Activated naive CD4-positive, alpha-beta T cell treated with anti-CD3 and anti-CD28 coated beads, Interleukin-2, amount 50 U/mL, for 24 hours (primary cell): ENCODE measurements at regions not wholly inside any gene's neighbourhood (a gene's known extent, or its start where the extent isn't known, plus 50 kb on each side); places are given as distances from the start of the nearest gene placed in this dataset.

ENCODE experiments used
- H3K27ac Mint-ChIP-seq: one replicate; pipeline ENCODE4 v1.8.0; 2021; ENCODE audit warnings: mild to moderate bottlenecking, mixed read lengths
- H3K27me3 Mint-ChIP-seq: one replicate; pipeline ENCODE4 v1.8.0; 2021; ENCODE audit warnings: mixed read lengths
- H3K36me3 Mint-ChIP-seq: one replicate; pipeline ENCODE4 v1.8.0; 2021; ENCODE audit warnings: mixed read lengths
- H3K4me1 Mint-ChIP-seq: one replicate; pipeline ENCODE4 v1.8.0; 2021; ENCODE audit warnings: mixed read lengths
- H3K4me3 Mint-ChIP-seq: one replicate; pipeline ENCODE4 v1.8.0; 2021; ENCODE audit warnings: mild to moderate bottlenecking, mixed read lengths
- H3K9me3 Mint-ChIP-seq: one replicate; pipeline ENCODE4 v1.8.0; 2021; ENCODE audit warnings: mixed read lengths

DNA sequence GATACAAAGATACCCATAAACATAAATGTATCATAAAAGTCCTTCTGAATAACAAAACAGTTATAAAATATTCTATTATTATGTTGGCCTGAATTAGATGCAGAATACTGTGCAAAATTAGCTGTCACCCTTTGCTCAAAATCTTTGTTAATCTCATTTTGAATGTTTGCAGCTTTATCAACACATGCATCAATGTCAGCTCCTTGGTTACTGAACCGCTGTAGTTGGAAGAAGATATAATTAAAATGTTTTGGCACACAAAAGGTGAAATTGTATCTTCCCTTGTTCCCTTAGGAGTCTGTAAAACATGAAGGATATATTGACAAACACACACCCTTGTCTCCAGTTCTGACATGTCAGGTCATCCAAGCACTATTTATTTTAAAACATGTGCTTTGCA, 146.3 kb upstream of the POU5F2 start:
- Mint-ChIP-seq H3K4me1 (peaks cover 25% of the 10 kb centered on the region), H3K9me3 (no peaks in the 10 kb centered on the region), H3K4me3 (no peak overlapping the region), H3K27me3 (no peaks in the 10 kb centered on the region), H3K36me3 (peaks cover 3% of the 10 kb centered on the region), H3K27ac (no peak overlapping the region)

DNA sequence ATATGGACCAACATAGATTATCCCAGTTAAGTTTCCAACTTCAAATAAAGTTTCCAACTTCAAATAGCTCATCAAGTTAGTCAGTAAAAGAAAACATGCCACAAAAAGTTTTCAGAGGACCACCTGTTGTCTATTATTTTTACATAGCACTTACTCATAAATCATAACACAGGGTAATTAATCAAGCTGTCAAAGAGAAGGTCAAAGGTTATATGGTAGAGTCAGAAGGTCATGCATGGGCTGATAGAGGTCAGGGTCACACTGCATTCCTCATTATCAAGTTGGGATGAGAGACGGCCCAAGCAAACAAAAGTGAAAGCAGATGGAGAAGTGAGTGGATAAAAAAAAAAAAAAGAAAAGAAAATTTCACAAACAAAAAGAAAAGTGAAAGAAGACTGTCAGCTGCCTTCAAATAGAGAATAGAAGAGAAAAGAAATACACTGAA, 145.5 kb upstream of the POU5F2 start:
- Mint-ChIP-seq H3K4me3 (no peak overlapping the region), H3K27ac (no peak overlapping the region), H3K27me3 (no peaks in the 10 kb centered on the region)

DNA sequence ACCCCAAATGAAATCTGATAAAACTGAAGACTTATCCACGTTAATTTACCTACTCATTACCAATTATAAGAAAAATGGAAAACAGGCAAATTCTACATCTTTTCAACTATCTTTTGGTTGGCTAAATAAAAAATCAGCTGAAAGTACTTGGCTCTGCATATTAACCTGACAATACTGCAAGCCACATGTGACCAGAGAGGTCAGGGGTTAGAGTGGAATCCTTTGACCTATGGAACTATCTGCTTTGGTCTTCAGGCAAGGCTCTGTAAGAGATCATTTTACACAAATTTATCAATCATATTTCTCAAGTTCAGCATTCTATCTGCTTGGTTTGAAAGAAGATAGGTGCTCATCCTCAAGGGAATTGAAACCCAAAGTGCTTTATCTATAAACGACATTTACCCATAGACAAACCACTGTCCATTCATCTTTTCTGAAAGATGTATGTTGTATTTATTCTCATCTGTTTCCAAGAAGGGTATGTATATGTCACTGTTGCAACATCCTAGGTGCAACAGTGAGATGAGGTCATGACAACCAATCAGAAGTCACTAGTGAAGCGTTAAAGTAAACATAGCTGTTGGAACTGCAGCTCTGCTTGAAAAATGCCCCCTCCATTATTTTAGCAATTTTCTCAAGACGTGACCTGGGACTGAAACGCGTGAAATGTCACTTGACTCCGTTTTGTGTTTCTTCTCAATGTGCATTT, 144.9 kb upstream of the POU5F2 start:
- Mint-ChIP-seq H3K4me1 (peaks cover 25% of the 10 kb centered on the region), H3K9me3 (no peaks in the 10 kb centered on the region), H3K4me3 (no peak overlapping the region), H3K27me3 (no peaks in the 10 kb centered on the region), H3K27ac (no peak overlapping the region), H3K36me3 (peaks cover 5% of the 10 kb centered on the region)

More for the DNA sequence above, 145.5 kb upstream of the POU5F2 start:
- H3K9me3 Mint-ChIP-seq = no peaks in the 10 kb centered on the region
- H3K36me3 Mint-ChIP-seq = peaks cover 3% of the 10 kb centered on the region
- peaks cover 25% of the 10 kb centered on the region for H3K4me1 Mint-ChIP-seq

DNA sequence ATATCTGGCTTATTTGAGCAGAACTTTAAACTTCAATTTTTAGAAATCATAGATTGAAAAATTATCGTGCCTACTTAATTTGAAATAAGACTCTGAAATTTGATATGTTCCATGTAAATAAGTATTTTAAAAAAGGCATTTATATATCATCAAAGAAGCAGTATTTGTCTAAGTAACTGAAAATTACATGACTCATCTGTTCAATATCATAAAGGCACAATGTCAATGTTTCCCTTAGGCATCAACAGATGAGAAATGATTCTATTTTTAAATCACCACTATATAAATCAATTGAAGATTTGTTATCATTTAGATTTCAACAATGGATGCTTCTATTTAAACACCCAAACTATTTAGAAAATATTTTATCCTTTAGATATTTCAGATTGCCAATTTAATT, 142.9 kb upstream of the POU5F2 start:
- H3K36me3 Mint-ChIP-seq = peaks cover 12% of the 10 kb centered on the region
- no peak overlapping the region for H3K4me3 Mint-ChIP-seq
- H3K27ac Mint-ChIP-seq = no peak overlapping the region
- peaks cover 25% of the 10 kb centered on the region for H3K4me1 Mint-ChIP-seq
- no peaks in the 10 kb centered on the region for H3K27me3 Mint-ChIP-seq
- H3K9me3 Mint-ChIP-seq = no peaks in the 10 kb centered on the region

DNA sequence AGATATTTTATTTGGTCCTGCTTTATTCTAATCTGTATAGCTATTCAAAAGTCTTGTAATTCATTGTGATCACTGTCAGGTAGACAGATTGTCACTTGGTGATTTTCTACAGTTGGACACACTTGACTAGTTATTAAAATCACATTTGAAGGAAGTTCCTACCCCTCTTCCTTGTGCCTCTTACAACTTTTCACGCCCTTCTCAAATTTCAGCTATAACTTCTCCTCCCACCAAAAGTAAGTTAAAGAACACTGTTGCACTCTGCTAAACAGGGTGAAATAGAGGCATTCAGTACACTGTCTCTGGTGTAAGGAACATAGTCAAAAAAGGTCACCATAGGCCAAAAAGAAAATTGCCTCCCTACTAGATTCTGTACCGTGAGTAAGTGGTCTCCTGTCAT, 142.1 kb upstream of the POU5F2 start:
- H3K4me3 Mint-ChIP-seq = no peak overlapping the region
- H3K27me3 Mint-ChIP-seq = no peaks in the 10 kb centered on the region
- H3K4me1 Mint-ChIP-seq = peaks cover 25% of the 10 kb centered on the region
- peaks cover 17% of the 10 kb centered on the region for H3K36me3 Mint-ChIP-seq
- H3K27ac Mint-ChIP-seq = no peak overlapping the region
- H3K9me3 Mint-ChIP-seq = no peaks in the 10 kb centered on the region

DNA sequence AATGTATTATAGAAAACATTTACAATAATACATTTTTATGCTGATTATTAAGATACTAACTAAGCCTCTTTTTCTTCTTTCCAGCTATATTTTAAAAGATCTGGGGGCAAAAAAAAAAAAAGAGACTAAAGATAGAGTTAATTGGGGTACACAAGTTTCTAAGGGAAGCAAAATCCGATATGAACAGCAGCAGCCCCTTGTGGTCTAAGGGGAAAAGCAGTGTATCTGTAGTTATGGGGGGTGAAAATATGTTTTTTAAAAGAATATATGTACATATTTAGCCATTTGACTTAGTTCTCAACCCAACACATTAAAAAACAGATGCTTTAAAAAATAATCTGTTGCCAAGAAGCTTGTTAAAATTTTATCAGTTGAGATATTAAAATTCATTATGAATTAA, 134.3 kb upstream of the POU5F2 start:
- Mint-ChIP-seq H3K4me3 (no peak overlapping the region), H3K36me3 (peaks cover 25% of the 10 kb centered on the region)

DNA sequence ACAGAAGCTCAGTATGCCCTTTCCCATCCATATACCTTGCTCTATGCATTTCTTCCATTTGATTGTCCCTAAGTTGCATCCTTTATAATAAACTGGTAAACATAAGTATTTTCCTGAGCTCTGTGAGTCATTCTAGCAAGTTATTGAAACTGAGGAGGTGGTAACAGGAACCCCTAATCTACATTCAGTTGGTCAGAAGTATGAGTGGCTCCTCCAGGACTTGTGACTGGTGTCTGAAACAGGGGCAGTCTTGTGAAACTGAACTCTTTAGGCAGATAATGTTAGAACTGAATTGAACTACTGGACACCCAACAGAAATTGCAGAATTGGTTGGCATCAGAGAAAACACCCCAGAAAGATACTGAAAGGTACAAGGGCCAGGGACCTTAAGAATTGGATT, 133.1 kb upstream of the POU5F2 start:
- Mint-ChIP-seq H3K4me3 (no peak overlapping the region), H3K27ac (no peak overlapping the region)

More for the DNA sequence above, 134.3 kb upstream of the POU5F2 start:
- peaks cover 11% of the 10 kb centered on the region for H3K4me1 Mint-ChIP-seq
- H3K27ac Mint-ChIP-seq = no peak overlapping the region
- H3K9me3 Mint-ChIP-seq = no peaks in the 10 kb centered on the region
- H3K27me3 Mint-ChIP-seq = no peaks in the 10 kb centered on the region

DNA sequence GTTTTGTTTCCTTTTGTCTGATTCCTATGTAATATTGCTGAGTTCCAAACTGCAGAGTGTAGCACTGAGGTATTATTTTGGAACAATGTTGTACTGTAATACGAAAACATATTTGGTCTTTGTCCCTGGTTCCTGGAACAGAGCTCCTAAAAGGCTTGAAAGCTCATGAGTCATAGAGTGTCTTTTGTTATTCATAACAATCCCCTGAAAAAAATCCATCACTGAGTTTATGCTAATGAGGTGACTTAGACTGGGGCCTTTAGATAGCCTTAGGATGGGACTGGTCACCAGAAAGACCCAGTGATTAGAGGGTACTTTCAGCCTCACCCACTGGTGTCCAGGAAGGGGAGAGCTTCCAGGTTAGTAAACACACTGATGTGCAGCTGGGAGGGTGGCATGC, 132.7 kb upstream of the POU5F2 start:
- Mint-ChIP-seq H3K9me3 (no peaks in the 10 kb centered on the region), H3K27me3 (no peaks in the 10 kb centered on the region), H3K36me3 (peaks cover 25% of the 10 kb centered on the region), H3K4me3 (no peak overlapping the region), H3K27ac (no peak overlapping the region), H3K4me1 (peaks cover 11% of the 10 kb centered on the region)

More for the DNA sequence above, 133.1 kb upstream of the POU5F2 start:
- Mint-ChIP-seq H3K27me3 (no peaks in the 10 kb centered on the region), H3K9me3 (no peaks in the 10 kb centered on the region), H3K36me3 (peaks cover 29% of the 10 kb centered on the region), H3K4me1 (peaks cover 11% of the 10 kb centered on the region)

DNA sequence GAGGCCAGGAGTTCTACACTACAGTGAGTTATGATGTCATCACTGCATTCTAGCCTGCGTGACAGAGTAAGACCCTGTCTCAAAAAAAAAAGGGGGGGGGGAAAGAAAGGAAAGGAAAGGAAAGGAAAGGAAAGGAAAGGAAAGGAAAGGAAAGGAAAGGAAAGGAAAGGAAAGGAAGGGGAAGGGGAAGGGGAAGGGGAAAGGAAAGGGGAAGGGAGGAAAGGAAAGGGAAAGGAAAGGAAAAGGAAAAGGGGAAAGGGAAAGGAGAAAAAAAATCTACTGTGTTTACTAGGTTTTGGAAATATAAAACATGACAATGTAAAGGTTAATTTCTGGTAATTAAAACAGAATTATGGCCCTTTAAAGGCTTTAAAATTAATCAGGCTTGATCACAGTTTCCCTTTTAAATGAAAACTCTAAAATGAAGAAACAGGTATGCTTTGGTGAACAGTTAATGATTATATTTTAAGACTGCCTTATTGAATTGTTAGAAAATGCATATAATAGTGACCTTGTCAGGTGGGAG, 131.9 kb upstream of the POU5F2 start:
- Mint-ChIP-seq H3K27me3 (no peaks in the 10 kb centered on the region), H3K4me1 (peaks cover 11% of the 10 kb centered on the region), H3K9me3 (no peaks in the 10 kb centered on the region), H3K4me3 (no peak overlapping the region), H3K36me3 (peaks cover 21% of the 10 kb centered on the region), H3K27ac (no peak overlapping the region)

DNA sequence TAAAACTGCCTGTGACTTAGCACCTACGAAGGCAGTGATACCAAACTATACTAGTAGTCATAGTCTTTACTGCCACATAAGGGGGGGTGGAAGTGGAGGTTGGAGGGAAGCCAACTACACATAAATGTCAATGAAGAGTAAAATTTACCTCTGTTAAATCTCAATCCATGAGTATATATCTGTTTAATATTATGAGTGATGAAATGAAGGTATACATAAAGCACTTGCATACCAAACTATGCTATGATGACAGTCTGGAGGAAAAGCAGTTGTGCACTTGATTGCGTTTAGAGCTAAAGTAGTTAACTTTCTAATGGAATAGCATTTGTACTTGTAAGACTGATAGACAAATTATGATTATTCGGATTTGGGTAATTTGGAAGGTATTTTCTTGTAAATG, 129.2 kb upstream of the POU5F2 start:
- Mint-ChIP-seq H3K4me1 (peaks cover 11% of the 10 kb centered on the region), H3K27ac (no peak overlapping the region), H3K4me3 (no peak overlapping the region), H3K36me3 (peaks cover 20% of the 10 kb centered on the region), H3K27me3 (no peaks in the 10 kb centered on the region), H3K9me3 (no peaks in the 10 kb centered on the region)

DNA sequence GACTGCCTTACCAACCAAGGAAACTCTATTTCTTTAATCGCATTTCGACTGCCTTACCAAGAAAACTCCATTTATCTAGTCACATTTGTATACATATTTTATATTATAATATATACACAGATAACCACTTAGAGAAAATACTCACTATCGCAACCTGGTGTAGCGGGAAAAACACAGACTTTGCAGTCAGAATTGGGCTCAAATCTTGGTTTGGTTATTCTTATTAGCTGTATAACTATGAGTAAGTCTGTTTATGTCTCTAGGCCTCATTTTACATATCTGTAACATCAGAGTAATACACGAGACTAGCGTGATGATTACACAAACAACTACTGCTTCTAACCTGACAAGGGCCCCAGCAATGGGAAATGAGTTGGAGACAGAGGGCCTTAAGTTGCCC, 127.5 kb upstream of the POU5F2 start:
- H3K27me3 Mint-ChIP-seq = no peaks in the 10 kb centered on the region
- peaks cover 3% of the 10 kb centered on the region for H3K4me1 Mint-ChIP-seq
- H3K9me3 Mint-ChIP-seq = no peaks in the 10 kb centered on the region
- no peak overlapping the region for H3K4me3 Mint-ChIP-seq
- H3K27ac Mint-ChIP-seq = no peak overlapping the region
- peaks cover 22% of the 10 kb centered on the region for H3K36me3 Mint-ChIP-seq

DNA sequence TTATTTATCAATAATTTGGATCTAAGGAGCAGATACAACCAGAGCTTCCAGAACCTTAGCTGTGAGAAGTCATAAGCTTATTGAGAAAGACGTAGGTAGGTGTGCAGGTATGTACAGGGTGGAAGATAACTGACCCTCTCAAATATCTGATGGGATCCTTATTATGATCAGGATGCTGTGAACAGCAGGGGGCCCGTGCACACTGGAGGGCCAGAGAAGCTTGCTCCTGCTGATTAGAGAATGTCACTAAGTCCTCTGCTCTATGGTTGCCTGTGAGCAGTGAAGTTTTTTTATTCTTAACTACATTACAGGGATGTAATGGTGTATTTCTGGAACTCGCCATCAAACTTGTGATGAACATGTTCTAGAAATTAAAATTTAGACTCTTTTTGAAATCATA, 108.9 kb upstream of the POU5F2 start:
- H3K27me3 Mint-ChIP-seq = no peaks in the 10 kb centered on the region
- H3K4me3 Mint-ChIP-seq = no peak overlapping the region
- H3K27ac Mint-ChIP-seq = no peak overlapping the region
- H3K9me3 Mint-ChIP-seq = peaks cover 3% of the 10 kb centered on the region
- no peaks in the 10 kb centered on the region for H3K4me1 Mint-ChIP-seq
- H3K36me3 Mint-ChIP-seq = peaks cover 19% of the 10 kb centered on the region

DNA sequence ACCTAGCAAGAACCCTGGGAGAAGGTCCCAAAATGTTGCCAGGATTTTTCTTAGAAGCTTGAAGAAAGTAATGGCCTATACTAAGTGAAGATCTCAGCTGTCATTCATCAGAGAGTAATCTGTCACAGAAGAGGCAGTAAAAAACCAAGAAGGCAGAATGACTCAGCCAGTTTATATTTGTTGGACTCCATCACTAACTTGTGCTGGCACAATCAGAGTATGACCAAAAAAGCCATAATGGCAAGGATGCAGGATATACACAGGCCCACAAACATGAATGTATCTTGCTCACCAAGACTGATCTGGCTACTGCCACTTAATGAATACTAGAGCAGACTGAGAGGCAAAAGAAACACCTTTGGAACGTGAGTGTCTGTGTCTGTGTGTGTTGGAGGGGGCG, 104.0 kb upstream of the POU5F2 start:
- H3K4me3 Mint-ChIP-seq = no peak overlapping the region
- H3K36me3 Mint-ChIP-seq = peaks cover 45% of the 10 kb centered on the region

DNA sequence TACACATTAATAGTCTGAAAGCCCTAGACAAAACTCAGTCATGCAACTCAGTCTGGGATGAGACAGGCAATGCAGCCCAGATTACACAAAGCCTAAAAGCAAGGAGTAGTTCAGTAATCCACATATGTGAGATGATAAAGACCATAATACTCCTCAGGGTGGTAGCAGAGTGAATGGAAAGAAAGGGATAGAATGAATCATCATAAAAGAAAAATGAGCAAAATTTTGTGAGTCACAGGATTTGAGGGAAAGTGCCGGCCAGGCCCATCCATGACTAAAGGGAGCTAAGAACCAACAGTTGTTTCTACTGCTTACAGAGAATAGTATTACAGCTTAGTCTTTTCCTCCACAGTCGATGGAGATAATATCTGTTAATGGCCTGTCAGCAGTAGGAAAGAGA, 90.0 kb upstream of the POU5F2 start:
- H3K27me3 Mint-ChIP-seq = no peaks in the 10 kb centered on the region
- H3K4me1 Mint-ChIP-seq = no peaks in the 10 kb centered on the region
- H3K27ac Mint-ChIP-seq = no peak overlapping the region
- H3K9me3 Mint-ChIP-seq = peaks cover 16% of the 10 kb centered on the region
- no peak overlapping the region for H3K4me3 Mint-ChIP-seq
- peaks cover 23% of the 10 kb centered on the region for H3K36me3 Mint-ChIP-seq

More for the DNA sequence above, 104.0 kb upstream of the POU5F2 start:
- Mint-ChIP-seq H3K27ac (no peak overlapping the region), H3K27me3 (no peaks in the 10 kb centered on the region), H3K9me3 (peaks cover 22% of the 10 kb centered on the region), H3K4me1 (no peaks in the 10 kb centered on the region)

DNA sequence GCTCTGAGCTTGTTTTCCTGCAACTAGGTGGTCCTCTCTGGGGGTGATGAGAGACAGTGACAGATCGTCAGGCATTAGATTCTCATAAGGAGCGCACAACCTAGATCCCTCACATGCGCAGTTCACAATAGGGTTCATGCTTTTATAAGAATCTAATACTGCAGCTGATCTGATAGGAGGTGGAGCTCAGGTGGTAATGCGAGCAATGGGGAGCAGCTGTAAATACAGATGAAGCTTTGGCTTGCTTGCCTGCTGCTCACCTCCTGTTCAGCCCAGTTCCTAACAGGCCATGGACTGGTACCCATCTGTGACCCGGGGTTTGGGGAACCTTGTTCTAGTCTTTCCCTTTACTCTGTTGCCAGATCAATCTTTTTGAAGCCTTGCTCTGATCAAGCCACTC, 89.5 kb upstream of the POU5F2 start:
- H3K9me3 Mint-ChIP-seq = peaks cover 16% of the 10 kb centered on the region
- H3K4me3 Mint-ChIP-seq = no peak overlapping the region
- no peaks in the 10 kb centered on the region for H3K4me1 Mint-ChIP-seq
- H3K27me3 Mint-ChIP-seq = no peaks in the 10 kb centered on the region
- H3K36me3 Mint-ChIP-seq = peaks cover 25% of the 10 kb centered on the region
- H3K27ac Mint-ChIP-seq = no peak overlapping the region

DNA sequence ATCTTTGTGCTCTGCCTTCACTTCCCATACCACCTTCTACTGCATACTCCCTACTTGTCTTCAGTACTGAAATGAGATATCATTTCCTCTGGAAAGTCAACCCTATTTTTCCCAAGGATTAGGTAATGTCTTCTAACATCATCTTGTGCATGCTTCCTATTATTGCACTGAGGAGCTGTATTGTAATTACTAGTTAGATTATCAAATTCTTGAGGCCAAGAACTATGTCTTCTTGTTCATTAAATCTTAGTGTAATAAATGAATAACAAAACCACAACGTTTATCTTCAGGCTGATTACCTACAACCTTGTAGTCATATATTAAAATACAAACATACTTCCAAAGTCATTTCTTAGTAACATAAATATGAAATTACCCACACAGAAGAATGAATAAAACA, 87.9 kb upstream of the POU5F2 start:
- H3K36me3 Mint-ChIP-seq = peaks cover 32% of the 10 kb centered on the region
- H3K27ac Mint-ChIP-seq = no peak overlapping the region
- peaks cover 20% of the 10 kb centered on the region for H3K9me3 Mint-ChIP-seq
- no peaks in the 10 kb centered on the region for H3K27me3 Mint-ChIP-seq
- no peak overlapping the region for H3K4me3 Mint-ChIP-seq
- no peaks in the 10 kb centered on the region for H3K4me1 Mint-ChIP-seq
